Bronchial epithelial cell (primary cell): ENCODE measurements at regions not wholly inside any gene's neighbourhood (a gene's known extent, or its start where the extent isn't known, plus 50 kb on each side); places are given as distances from the start of the nearest gene placed in this dataset.

Experiments
- DNase-seq: peaks from one replicate; pipeline ENCODE4 v3.0.0-alpha.2; 2010; ENCODE audit warnings: low read depth
- FAIRE-seq: peaks from 2 replicates; lab custom pipeline; 2011; peaks lifted over from hg19 to GRCh38; lab: Jason Lieb, UNC
- H3K27me3 ChIP-seq: 2 replicates; pipeline ENCODE4 v1.5.1; 2011; ENCODE audit warnings: low read length; ENCODE audit not compliant: control insufficient read depth, insufficient read depth
- H3K36me3 ChIP-seq: 2 replicates; pipeline ENCODE4 v1.5.1; 2011; ENCODE audit warnings: low read length; ENCODE audit not compliant: control insufficient read depth, insufficient read depth
- H3K4me3 ChIP-seq: 2 replicates; pipeline ENCODE4 v1.5.1; 2011; ENCODE audit warnings: mild to moderate bottlenecking, low read depth, low read length, control low read depth
- TF ChIP-seq, protein P1 (sequence below): IDR thresholded peaks from 2 replicates; pipeline ENCODE4 v1.5.1; 2011; ENCODE audit warnings: mild to moderate bottlenecking, moderate library complexity, low read length, control low read depth, inconsistent platforms; ENCODE audit not compliant: insufficient read depth, severe bottlenecking

DNA sequence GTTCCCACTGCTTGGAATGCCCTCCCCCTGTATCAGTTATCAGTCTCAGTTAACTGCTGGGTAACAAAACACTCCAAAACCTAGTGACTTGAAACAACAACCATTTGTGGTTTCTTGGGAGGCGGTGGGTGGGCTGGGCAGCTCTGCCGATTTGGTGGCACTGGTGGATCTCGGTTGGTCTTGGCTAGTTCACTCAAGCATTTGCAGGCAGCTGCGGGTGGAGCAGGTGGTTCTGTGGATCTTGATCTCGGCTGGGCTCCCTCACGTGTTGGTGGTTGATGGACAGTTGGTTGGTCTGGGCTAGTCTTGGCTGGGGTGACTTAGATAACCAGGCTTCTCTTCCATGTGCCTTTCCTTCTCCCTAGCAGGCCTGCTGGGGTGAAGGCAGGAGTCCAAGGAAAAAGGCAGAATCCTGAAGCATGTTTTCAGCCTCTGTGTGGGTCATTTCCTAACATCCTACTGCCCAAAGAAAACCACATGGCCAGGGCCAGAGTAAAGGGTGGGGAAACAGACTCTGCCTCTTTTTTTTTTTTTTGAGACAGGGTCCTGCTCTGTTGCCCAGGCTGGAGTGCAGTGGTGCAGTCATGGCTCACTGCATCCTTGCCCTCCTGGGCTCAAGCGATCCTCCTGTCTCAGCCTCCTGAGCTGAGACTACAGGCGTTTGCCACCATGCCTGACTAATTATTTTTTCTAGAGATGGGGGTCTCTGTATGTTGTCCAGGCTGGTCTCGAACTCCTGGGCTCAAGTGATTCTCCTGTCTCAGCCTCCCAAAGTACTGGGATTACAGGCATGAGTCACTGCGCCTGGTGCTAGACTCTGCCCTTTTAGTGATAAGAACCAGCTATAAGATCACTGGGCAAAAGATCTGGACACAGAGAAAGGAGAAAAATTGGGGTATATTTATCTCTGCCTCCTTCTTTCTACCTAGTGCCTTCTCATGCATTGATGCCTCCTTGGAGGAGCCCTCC is 183.7 kb downstream of the RGS3 start:
- H3K36me3 ChIP-seq, result no peaks in the 10 kb centered on the region
- no peak for DNase-seq
- TF ChIP-seq, protein P1, sequence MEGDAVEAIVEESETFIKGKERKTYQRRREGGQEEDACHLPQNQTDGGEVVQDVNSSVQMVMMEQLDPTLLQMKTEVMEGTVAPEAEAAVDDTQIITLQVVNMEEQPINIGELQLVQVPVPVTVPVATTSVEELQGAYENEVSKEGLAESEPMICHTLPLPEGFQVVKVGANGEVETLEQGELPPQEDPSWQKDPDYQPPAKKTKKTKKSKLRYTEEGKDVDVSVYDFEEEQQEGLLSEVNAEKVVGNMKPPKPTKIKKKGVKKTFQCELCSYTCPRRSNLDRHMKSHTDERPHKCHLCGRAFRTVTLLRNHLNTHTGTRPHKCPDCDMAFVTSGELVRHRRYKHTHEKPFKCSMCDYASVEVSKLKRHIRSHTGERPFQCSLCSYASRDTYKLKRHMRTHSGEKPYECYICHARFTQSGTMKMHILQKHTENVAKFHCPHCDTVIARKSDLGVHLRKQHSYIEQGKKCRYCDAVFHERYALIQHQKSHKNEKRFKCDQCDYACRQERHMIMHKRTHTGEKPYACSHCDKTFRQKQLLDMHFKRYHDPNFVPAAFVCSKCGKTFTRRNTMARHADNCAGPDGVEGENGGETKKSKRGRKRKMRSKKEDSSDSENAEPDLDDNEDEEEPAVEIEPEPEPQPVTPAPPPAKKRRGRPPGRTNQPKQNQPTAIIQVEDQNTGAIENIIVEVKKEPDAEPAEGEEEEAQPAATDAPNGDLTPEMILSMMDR, result no peak
- no peaks in the 10 kb centered on the region for H3K27me3 ChIP-seq
- FAIRE-seq, result no peak
- no peak overlapping the region for H3K4me3 ChIP-seq

GRCh38 chr9:113648048-113648447 is 184.5 kb downstream of the RGS3 start:
- no peak overlapping the region for H3K4me3 ChIP-seq

GRCh38 chr9:113648586-113648985 is 185.1 kb downstream of the RGS3 start:
- Histone ChIP-seq H3K27me3 (no peaks in the 10 kb centered on the region), H3K4me3 (no peak overlapping the region), H3K36me3 (no peaks in the 10 kb centered on the region)
- TF ChIP-seq, protein P1, result no peak
- DNase-seq (no peak), FAIRE-seq (no peak)

More at GRCh38 chr9:113648048-113648447, 184.5 kb downstream of the RGS3 start:
- TF ChIP-seq, protein P1, result no peak
- H3K27me3 ChIP-seq, result no peaks in the 10 kb centered on the region
- DNase-seq (no peak), FAIRE-seq (no peak)
- no peaks in the 10 kb centered on the region for H3K36me3 ChIP-seq

- no peak for DNase-seq
- TF ChIP-seq, protein P1, result no peak
- no peaks in the 10 kb centered on the region for H3K27me3 ChIP-seq
- H3K4me3 ChIP-seq, result no peak overlapping the region
- no peak for FAIRE-seq
- H3K36me3 ChIP-seq, result no peaks in the 10 kb centered on the region
Measured at GRCh38 chr9:113649054-113649453, 185.5 kb downstream of the RGS3 start.

DNA sequence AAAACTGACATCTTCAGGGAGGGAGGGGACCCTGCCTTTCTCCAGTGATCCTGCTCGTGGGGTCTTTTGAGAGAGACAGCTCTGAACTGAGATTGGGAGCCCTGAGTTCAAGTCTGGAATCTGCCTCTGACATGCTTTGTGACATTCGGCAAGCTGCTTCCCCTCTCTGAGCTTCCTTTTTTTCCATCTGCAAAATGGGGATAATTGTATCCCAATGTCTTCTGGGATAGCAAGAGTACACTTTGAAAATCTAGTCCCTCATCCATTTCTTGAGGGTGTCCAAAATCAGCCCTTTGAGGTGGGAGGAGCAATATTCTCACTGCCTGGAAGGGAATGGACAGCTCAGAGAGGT is 186.3 kb downstream of the RGS3 start:
- no peaks in the 10 kb centered on the region for H3K27me3 ChIP-seq
- H3K36me3 ChIP-seq, result no peaks in the 10 kb centered on the region
- DNase-seq, result no peak
- peak; percentile 92 for FAIRE-seq
- TF ChIP-seq, protein P1, result no peak
- no peak overlapping the region for H3K4me3 ChIP-seq
